H1 (cell line): ENCODE measurements at regions not wholly inside any gene's neighbourhood (a gene's known extent, or its start where the extent isn't known, plus 50 kb on each side); places are given as distances from the start of the nearest gene placed in this dataset.

ENCODE experiments used
- CTCF ChIA-PET: fragments of 300-600 bp; sonication (Branson Sonifier 250); formaldehyde crosslinking; loops from one replicate; lab custom pipeline; 2021; ENCODE audit not compliant: partially characterized antibody; lab: Charles Lee
- POLR2A ChIA-PET: fragments of 300-600 bp; sonication (Branson Sonifier 250); formaldehyde crosslinking; loops from one replicate; lab custom pipeline; 2021; ENCODE audit warnings: inconsistent platforms; ENCODE audit not compliant: partially characterized antibody; lab: Charles Lee
- DNase-seq, 2 experiments: peaks; one replicate each; pipeline versions ENCODE4 v3.0.0 to v3.0.0-alpha.2; 2010 to 2022; ENCODE audit warnings: low spot score in 2 of 2, low read depth in 1 of 2, mixed read lengths in 1 of 2
- FAIRE-seq: peaks from 2 replicates; lab custom pipeline; 2011; peaks lifted over from hg19 to GRCh38; lab: Jason Lieb, UNC
- H2AFZ ChIP-seq: 2 replicates; pipeline ENCODE4 v1.8.1; 2012; ENCODE audit warnings: low read length, inconsistent platforms
- H2AK5ac ChIP-seq: 2 replicates; pipeline ENCODE4 v1.6.1; 2013; ENCODE audit warnings: low read depth, low read length
- H2BK120ac ChIP-seq: replicated peaks from 2 replicates; pipeline ENCODE3; 2013; ENCODE audit warnings: low read depth, low read length, inconsistent platforms
- H2BK12ac ChIP-seq: 2 replicates; pipeline ENCODE4 v1.6.1; 2013; ENCODE audit warnings: low read depth, low read length
- H2BK15ac ChIP-seq: 2 replicates; pipeline ENCODE4 v1.6.1; 2013; ENCODE audit warnings: low read length
- H2BK20ac ChIP-seq: 2 replicates; pipeline ENCODE4 v1.6.1; 2013; ENCODE audit warnings: low read length
- H2BK5ac ChIP-seq: 2 replicates; pipeline ENCODE4 v1.6.1; 2013; ENCODE audit warnings: low read depth, low read length
- H3K14ac ChIP-seq: 2 replicates; pipeline ENCODE4 v1.6.1; 2013; ENCODE audit warnings: inconsistent platforms; ENCODE audit not compliant: insufficient read length
- H3K18ac ChIP-seq: 2 replicates; pipeline ENCODE4 v1.6.1; 2013; ENCODE audit warnings: low read length; ENCODE audit errors: extremely low read depth
- H3K23ac ChIP-seq: 2 replicates; pipeline ENCODE4 v1.6.1; 2013; ENCODE audit warnings: inconsistent platforms; ENCODE audit not compliant: insufficient read length
- H3K23me2 ChIP-seq: 2 replicates; pipeline ENCODE4 v1.6.1; 2013; ENCODE audit warnings: low read depth, low read length
- H3K27ac ChIP-seq: 2 replicates; pipeline ENCODE4 v1.6.1; 2011; ENCODE audit warnings: low read depth, low read length, inconsistent platforms
- H3K27me3 ChIP-seq, 4 experiments: replicated peaks in 1 of 4; 1 replicate in 1 of 4; 2 replicates in 3 of 4; pipeline versions ENCODE4 v1.6.1 to v1.8.1; 2011 to 2013; ENCODE audit warnings: low read length in 3 of 4, mild to moderate bottlenecking in 3 of 4, inconsistent platforms in 2 of 4, mixed read lengths in 2 of 4, moderate library complexity in 1 of 4; ENCODE audit not compliant: control insufficient read depth in 3 of 4, insufficient read depth in 3 of 4; ENCODE audit errors: extremely low read depth in 1 of 4
- H3K36me3 ChIP-seq, 4 experiments: 2 replicates each; pipeline versions ENCODE4 v1.6.1 to v1.8.1; 2011 to 2013; ENCODE audit warnings: mild to moderate bottlenecking in 4 of 4, low read length in 3 of 4, moderate library complexity in 2 of 4, control low read depth in 1 of 4, inconsistent platforms in 1 of 4; ENCODE audit not compliant: insufficient read depth in 4 of 4, control insufficient read depth in 2 of 4
- H3K4ac ChIP-seq: replicated peaks from 2 replicates; pipeline ENCODE3; 2013; ENCODE audit warnings: low read length, low read depth, mixed read lengths, inconsistent platforms; ENCODE audit not compliant: insufficient read length
- H3K4me1 ChIP-seq, 4 experiments: replicated peaks in 1 of 4; 1 replicate in 1 of 4; 2 replicates in 3 of 4; pipeline versions ENCODE4 v1.6.1 to v1.8.1; 2011 to 2013; ENCODE audit warnings: low read length in 3 of 4, inconsistent platforms in 2 of 4, mixed read lengths in 1 of 4; ENCODE audit not compliant: insufficient read depth in 4 of 4, control insufficient read depth in 3 of 4
- H3K4me2 ChIP-seq, 2 experiments: 2 replicates each; pipeline versions ENCODE4 v1.6.1 to v1.8.1; 2011 to 2013; ENCODE audit warnings: low read depth in 2 of 2, low read length in 2 of 2, control low read depth in 1 of 2, inconsistent platforms in 1 of 2, mild to moderate bottlenecking in 1 of 2; ENCODE audit not compliant: insufficient read depth in 1 of 2
- H3K4me3 ChIP-seq, 4 experiments: fragments of 200-600, 300-600 bp in 1 of 4; sonication (generic), shearing (Covaris generic), sonication (Bioruptor Twin) in 1 of 4; 2 replicates each; pipeline versions ENCODE4 v1.5.1 to v1.8.1; 2011 to 2016; ENCODE audit warnings: low read length in 4 of 4, low read depth in 3 of 4, control low read depth in 2 of 4, inconsistent platforms in 2 of 4, mild to moderate bottlenecking in 2 of 4, mixed read lengths in 1 of 4, moderate library complexity in 1 of 4; ENCODE audit not compliant: insufficient read depth in 2 of 4; ENCODE audit errors: extremely low read depth in 1 of 4
- H3K56ac ChIP-seq: replicated peaks from 2 replicates; pipeline ENCODE3; 2013; ENCODE audit warnings: low read depth, mild to moderate bottlenecking, mixed read lengths, low read length, inconsistent platforms; ENCODE audit not compliant: insufficient read length
- H3K79me1 ChIP-seq: 2 replicates; pipeline ENCODE4 v1.6.1; 2013; ENCODE audit warnings: low read depth, low read length, control low read depth
- H3K79me2 ChIP-seq, 2 experiments: 2 replicates each; pipeline versions ENCODE4 v1.6.1 to v1.8.1; 2012 to 2013; ENCODE audit warnings: low read length in 2 of 2, mild to moderate bottlenecking in 2 of 2, inconsistent platforms in 1 of 2; ENCODE audit not compliant: insufficient read depth in 2 of 2, control insufficient read depth in 1 of 2
- H3K9ac ChIP-seq, 4 experiments: replicated peaks in 1 of 4; 1 replicate in 1 of 4; 2 replicates in 3 of 4; pipeline versions ENCODE4 v1.6.1 to v1.8.1; 2011 to 2013; ENCODE audit warnings: low read depth in 3 of 4, low read length in 3 of 4, control low read depth in 2 of 4, mild to moderate bottlenecking in 2 of 4, moderate library complexity in 2 of 4, inconsistent platforms in 1 of 4; ENCODE audit errors: extremely low read depth in 1 of 4
- H3K9me3 ChIP-seq, 2 experiments: 2 replicates each; pipeline versions ENCODE4 v1.6.1 to v1.8.1; 2012 to 2013; ENCODE audit warnings: mild to moderate bottlenecking in 2 of 2, moderate library complexity in 2 of 2, control low read depth in 1 of 2, inconsistent platforms in 1 of 2, low read depth in 1 of 2, low read length in 1 of 2, mixed read lengths in 1 of 2; ENCODE audit not compliant: insufficient read depth in 2 of 2
- H4K20me1 ChIP-seq, 2 experiments: replicated peaks in 1 of 2; 2 replicates each; pipeline versions ENCODE3 to v1.8.1; 2011 to 2013; ENCODE audit warnings: inconsistent platforms in 2 of 2, low read length in 2 of 2, mild to moderate bottlenecking in 1 of 2; ENCODE audit not compliant: insufficient read depth in 2 of 2, control insufficient read depth in 1 of 2
- H4K5ac ChIP-seq: 2 replicates; pipeline ENCODE4 v1.6.1; 2013; ENCODE audit warnings: low read length, low read depth, mixed read lengths, inconsistent platforms; ENCODE audit not compliant: insufficient read length
- H4K8ac ChIP-seq: 2 replicates; pipeline ENCODE4 v1.8.0; 2013; ENCODE audit warnings: mild to moderate bottlenecking, moderate library complexity, low read length, inconsistent platforms; ENCODE audit not compliant: insufficient read depth; ENCODE audit errors: extremely low read depth
- H4K91ac ChIP-seq: replicated peaks from 2 replicates; pipeline ENCODE3; 2013; ENCODE audit warnings: low read length, mixed read lengths, inconsistent platforms; ENCODE audit not compliant: insufficient read length
- KDM4A ChIP-seq: IDR thresholded peaks from one replicate; pipeline ENCODE4 v1.7.1; 2012; ENCODE audit warnings: low read depth, mild to moderate bottlenecking, moderate library complexity, low read length, inconsistent platforms; ENCODE audit not compliant: severe bottlenecking
- RXRA ChIP-seq: IDR thresholded peaks from 2 replicates; pipeline ENCODE4 v1.6.1; 2011; ENCODE audit warnings: low read depth, mild to moderate bottlenecking, low read length, moderate library complexity; ENCODE audit not compliant: insufficient read depth
- WGBS, 2 experiments: shearing (Covaris generic) in 1 of 2; methylation state at CpG; one replicate each; pipeline versions ENCODE4 v1.1.6 to v1.1.7; 2013 to 2015; ENCODE audit warnings: low lambda C conversion rate in 2 of 2, mixed read lengths in 2 of 2, inconsistent platforms in 1 of 2, low coverage in 1 of 2, missing lambda C conversion rate in 1 of 2; ENCODE audit not compliant: insufficient replicate concordance in 2 of 2, insufficient coverage in 1 of 2, insufficient read length in 1 of 2; ENCODE audit errors: extremely low coverage in 1 of 2, missing lambda C conversion rate in 1 of 2; 5-methylcytosine and 5-hydroxymethylcytosine counted together

GRCh38 chr12:71011261-71011660 is 90.7 kb upstream of the PTPRR start:
- ChIA-PET CTCF (interaction anchor here (1.0 kb wide), 1 partner anchor 272 kb away, joined by 3 read pairs; no protein-coding TSS in a partner anchor), POLR2A (no interaction called here)
- no peak overlapping the region for H2BK5ac ChIP-seq
- no peaks in the 10 kb centered on the region for H3K79me2 ChIP-seq
- no peak overlapping the region for H2BK12ac ChIP-seq
- DNase-seq (no peak), FAIRE-seq (no peak)
- no peak overlapping the region for H3K4ac ChIP-seq
- H3K36me3 ChIP-seq = no peaks in the 10 kb centered on the region
- no peaks in the 10 kb centered on the region for H3K79me1 ChIP-seq
- H3K4me2 ChIP-seq = no peak overlapping the region
- TF ChIP-seq KDM4A (no peak), RXRA (no peak)
- no peaks in the 10 kb centered on the region for H4K20me1 ChIP-seq
- no peaks in the 10 kb centered on the region for H3K27me3 ChIP-seq
- no peak overlapping the region for H4K8ac ChIP-seq
- H2BK20ac ChIP-seq = no peak overlapping the region
- H3K9ac ChIP-seq = no peak overlapping the region
- H3K56ac ChIP-seq = no peak overlapping the region
- no peak overlapping the region for H3K14ac ChIP-seq
- no peaks in the 10 kb centered on the region for H3K4me1 ChIP-seq
- H4K91ac ChIP-seq = no peak overlapping the region
- H3K9me3 ChIP-seq = no peaks in the 10 kb centered on the region
- H3K23ac ChIP-seq = no peak overlapping the region
- H3K4me3 ChIP-seq = no peak overlapping the region
- H2BK15ac ChIP-seq = no peak overlapping the region
- H3K27ac ChIP-seq = no peak overlapping the region
- no peak overlapping the region for H4K5ac ChIP-seq
- no peak overlapping the region for H2BK120ac ChIP-seq
- no peak overlapping the region for H2AFZ ChIP-seq
- no peaks in the 10 kb centered on the region for H3K23me2 ChIP-seq
- H2AK5ac ChIP-seq = no peak overlapping the region
- WGBS, 2 experiments = 94% methylated on average over 4 of the region's 4 CpGs; no CpG with 5 or more reads in 1 of the 2 experiments
- no peak overlapping the region for H3K18ac ChIP-seq
